OCI-LY1 (cell line): ENCODE measurements at regions not wholly inside any gene's neighbourhood (a gene's known extent, or its start where the extent isn't known, plus 50 kb on each side); places are given as distances from the start of the nearest gene placed in this dataset.
"Not testable (repeated sequence)": the region's sequence is repeated elsewhere in the genome, so short reads cannot be mapped to it uniquely, and the experiment has no call there.

Source experiments
- H2AFZ ChIP-seq: fragments of 200-600 bp; sonication (generic), shearing (Covaris generic); 2 replicates; pipeline ENCODE4 v1.6.0; 2014; ENCODE audit warnings: antibody characterized with exemption, mild to moderate bottlenecking, low read length
- H3F3A ChIP-seq: fragments of 200-600 bp; sonication (generic), shearing (Covaris generic); 2 replicates; pipeline ENCODE4 v1.6.0; 2014; ENCODE audit warnings: mild to moderate bottlenecking, antibody characterized with exemption, low read length, moderate library complexity; ENCODE audit not compliant: insufficient read depth
- H3K27ac ChIP-seq: fragments of 200-600 bp; sonication (generic); 2 replicates; pipeline ENCODE4 v1.5.1; 2014; ENCODE audit warnings: low read length, mixed run types, mild to moderate bottlenecking, low read depth; ENCODE audit not compliant: poor library complexity, severe bottlenecking
- H3K27me3 ChIP-seq: fragments of 200-600 bp; sonication (generic); 2 replicates; pipeline ENCODE4 v1.6.0; 2014; ENCODE audit warnings: antibody characterized with exemption, mild to moderate bottlenecking, low read length, moderate library complexity; ENCODE audit not compliant: insufficient read depth
- H3K36me3 ChIP-seq: fragments of 200-600 bp; sonication (generic); 2 replicates; pipeline ENCODE4 v1.6.1; 2014; ENCODE audit warnings: mild to moderate bottlenecking, antibody characterized with exemption, low read length, moderate library complexity, mixed read lengths; ENCODE audit not compliant: insufficient read depth
- H3K4me1 ChIP-seq: fragments of 200-600 bp; sonication (generic); 2 replicates; pipeline ENCODE4 v1.5.1; 2014; ENCODE audit warnings: mild to moderate bottlenecking, low read length, moderate library complexity; ENCODE audit not compliant: insufficient read depth, severe bottlenecking
- H3K4me2 ChIP-seq: fragments of 200-600 bp; sonication (generic), shearing (Covaris generic); 2 replicates; pipeline ENCODE4 v1.6.1; 2014; ENCODE audit warnings: low read length
- H3K4me3 ChIP-seq: fragments of 200-600 bp; sonication (generic); 2 replicates; pipeline ENCODE4 v1.5.1; 2014; ENCODE audit warnings: low read length, low read depth, mild to moderate bottlenecking, mixed read lengths; ENCODE audit not compliant: poor library complexity, severe bottlenecking
- H3K79me2 ChIP-seq: fragments of 200-600 bp; shearing (Covaris generic); 2 replicates; pipeline ENCODE4 v1.6.1; 2016; ENCODE audit warnings: mixed run types, low read length, mixed read lengths; ENCODE audit not compliant: insufficient read depth
- H3K9ac ChIP-seq: fragments of 200-600 bp; sonication (generic), shearing (Covaris generic); 2 replicates; pipeline ENCODE4 v1.6.1; 2014; ENCODE audit warnings: mild to moderate bottlenecking, low read length, mixed read lengths
- H3K9me2 ChIP-seq: fragments of 200-600 bp; sonication (generic), shearing (Covaris generic); 2 replicates; pipeline ENCODE4 v1.6.1; 2014; ENCODE audit warnings: low read depth, mild to moderate bottlenecking, low read length, mixed read lengths
- H3K9me3 ChIP-seq: fragments of 200-600 bp; shearing (Covaris generic); 2 replicates; pipeline ENCODE4 v1.6.1; 2014; ENCODE audit warnings: low read length, mixed read lengths
- H4K20me1 ChIP-seq: fragments of 200-600 bp; sonication (generic), shearing (Covaris generic); 2 replicates; pipeline ENCODE4 v1.6.0; 2016; ENCODE audit warnings: mild to moderate bottlenecking, low read length; ENCODE audit not compliant: insufficient read depth
- EZH2 ChIP-seq: fragments of 200-600 bp; sonication (generic), shearing (Covaris generic); IDR thresholded peaks from 2 replicates; pipeline ENCODE4 v1.8.0; 2017; ENCODE audit warnings: borderline replicate concordance, mixed run types, mild to moderate bottlenecking, antibody characterized with exemption, low read length, moderate library complexity, mixed read lengths
- TF ChIP-seq, protein P1 (sequence below): fragments of 200-600 bp; sonication (generic), shearing (Covaris generic); IDR thresholded peaks from 2 replicates; pipeline ENCODE4 v1.5.1; 2017; ENCODE audit warnings: mild to moderate bottlenecking, antibody characterized with exemption, low read length, moderate library complexity, mixed read lengths

DNA sequence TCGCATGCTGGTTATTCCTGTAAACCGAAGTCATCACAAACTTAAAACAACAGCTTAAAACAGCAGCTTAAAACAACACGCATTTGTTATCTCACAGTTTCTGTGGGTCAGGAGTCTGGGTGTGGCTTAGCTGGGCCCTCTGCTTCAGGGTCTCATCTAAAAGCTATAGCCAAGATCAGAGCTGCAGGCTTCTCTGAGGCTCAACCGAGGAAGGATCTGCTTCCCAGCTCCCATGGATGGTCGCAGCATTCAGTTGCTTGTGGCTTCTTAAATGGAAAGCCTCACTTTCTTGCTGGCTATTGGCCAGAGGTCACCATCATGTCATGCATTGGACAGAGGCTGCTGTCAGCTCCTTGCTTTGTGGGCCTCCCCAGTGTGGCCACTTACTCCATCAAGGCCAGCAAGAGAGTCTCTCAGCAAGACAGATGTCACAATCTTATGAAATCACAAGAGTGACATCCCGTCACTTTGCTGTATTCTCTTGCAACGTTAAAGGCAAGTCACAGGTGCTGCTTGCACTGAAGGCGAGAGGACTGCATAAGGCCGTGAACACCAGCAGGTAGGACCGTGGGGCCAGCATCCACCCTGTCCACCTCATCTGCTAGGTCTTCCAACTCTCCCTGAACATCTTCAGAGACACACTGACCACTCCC, 117.9 kb upstream of the TNRC6C start:
- TF ChIP-seq EZH2 = no peak
- TF ChIP-seq, protein P1, sequence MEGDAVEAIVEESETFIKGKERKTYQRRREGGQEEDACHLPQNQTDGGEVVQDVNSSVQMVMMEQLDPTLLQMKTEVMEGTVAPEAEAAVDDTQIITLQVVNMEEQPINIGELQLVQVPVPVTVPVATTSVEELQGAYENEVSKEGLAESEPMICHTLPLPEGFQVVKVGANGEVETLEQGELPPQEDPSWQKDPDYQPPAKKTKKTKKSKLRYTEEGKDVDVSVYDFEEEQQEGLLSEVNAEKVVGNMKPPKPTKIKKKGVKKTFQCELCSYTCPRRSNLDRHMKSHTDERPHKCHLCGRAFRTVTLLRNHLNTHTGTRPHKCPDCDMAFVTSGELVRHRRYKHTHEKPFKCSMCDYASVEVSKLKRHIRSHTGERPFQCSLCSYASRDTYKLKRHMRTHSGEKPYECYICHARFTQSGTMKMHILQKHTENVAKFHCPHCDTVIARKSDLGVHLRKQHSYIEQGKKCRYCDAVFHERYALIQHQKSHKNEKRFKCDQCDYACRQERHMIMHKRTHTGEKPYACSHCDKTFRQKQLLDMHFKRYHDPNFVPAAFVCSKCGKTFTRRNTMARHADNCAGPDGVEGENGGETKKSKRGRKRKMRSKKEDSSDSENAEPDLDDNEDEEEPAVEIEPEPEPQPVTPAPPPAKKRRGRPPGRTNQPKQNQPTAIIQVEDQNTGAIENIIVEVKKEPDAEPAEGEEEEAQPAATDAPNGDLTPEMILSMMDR = no peak
- Histone ChIP-seq H3K4me1 (no peaks in the 10 kb centered on the region), H3F3A (no peaks in the 10 kb centered on the region), H3K9me3 (no peaks in the 10 kb centered on the region), H4K20me1 (no peaks in the 10 kb centered on the region), H3K9ac (no peak overlapping the region), H2AFZ (no peak overlapping the region), H3K4me2 (no peak overlapping the region), H3K27ac (no peak overlapping the region), H3K79me2 (no peaks in the 10 kb centered on the region), H3K9me2 (no peaks in the 10 kb centered on the region), H3K36me3 (no peaks in the 10 kb centered on the region), H3K27me3 (peaks cover 5% of the 10 kb centered on the region; the same call in 1 of the 2 replicates), H3K4me3 (no peak overlapping the region)

DNA sequence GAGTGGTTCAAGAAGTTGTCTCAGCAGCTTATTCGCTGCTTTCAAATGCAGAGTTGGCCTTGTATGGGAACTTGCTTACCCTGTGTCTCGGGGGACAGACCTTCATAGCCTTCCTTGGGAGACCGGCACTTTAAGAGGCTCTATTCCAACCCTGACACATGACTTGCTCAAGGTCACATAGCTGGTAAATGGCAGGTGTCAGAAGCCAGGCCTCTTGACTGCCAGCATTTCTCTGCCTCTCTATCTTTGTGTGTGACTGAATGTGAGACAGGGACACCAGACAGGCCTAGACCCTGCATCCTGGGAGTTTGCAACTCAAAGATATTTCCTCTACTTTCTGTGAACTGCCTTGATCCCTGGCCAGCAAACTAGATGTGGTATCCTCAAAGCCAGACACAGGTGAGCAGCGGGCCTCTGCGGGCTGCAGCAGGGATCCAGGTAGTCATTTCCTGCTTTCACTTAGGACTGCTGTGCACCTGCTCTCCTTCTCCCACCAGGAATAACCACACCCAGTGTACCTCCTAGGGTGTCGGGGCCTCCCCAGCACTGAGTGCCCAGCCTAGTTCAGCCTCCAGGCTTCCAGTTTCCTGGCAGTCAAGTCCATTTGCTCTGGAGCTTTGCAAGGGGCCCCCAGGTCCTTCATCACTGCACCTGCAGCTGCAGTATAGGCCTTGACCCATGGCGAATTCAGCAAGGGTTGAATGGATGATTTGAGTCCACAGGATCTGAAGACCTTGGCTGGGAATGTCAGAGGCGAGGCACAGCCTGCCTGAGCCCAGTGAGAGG, 116.6 kb upstream of the TNRC6C start:
- H3K4me1 ChIP-seq = no peaks in the 10 kb centered on the region
- no peaks in the 10 kb centered on the region for H3K36me3 ChIP-seq
- H3K27ac ChIP-seq = no peak overlapping the region
- no peaks in the 10 kb centered on the region for H4K20me1 ChIP-seq
- TF ChIP-seq, protein P1 = no peak
- TF ChIP-seq EZH2 = no peak
- H3K79me2 ChIP-seq = no peaks in the 10 kb centered on the region
- H3K27me3 ChIP-seq = peaks cover 5% of the 10 kb centered on the region; the same call in 1 of the 2 replicates
- H3K9me2 ChIP-seq = no peaks in the 10 kb centered on the region
- no peak overlapping the region for H3K4me3 ChIP-seq
- no peaks in the 10 kb centered on the region for H3K9me3 ChIP-seq
- H3K9ac ChIP-seq = no peak overlapping the region
- no peaks in the 10 kb centered on the region for H3F3A ChIP-seq
- H2AFZ ChIP-seq = no peak overlapping the region
- H3K4me2 ChIP-seq = no peak overlapping the region

DNA sequence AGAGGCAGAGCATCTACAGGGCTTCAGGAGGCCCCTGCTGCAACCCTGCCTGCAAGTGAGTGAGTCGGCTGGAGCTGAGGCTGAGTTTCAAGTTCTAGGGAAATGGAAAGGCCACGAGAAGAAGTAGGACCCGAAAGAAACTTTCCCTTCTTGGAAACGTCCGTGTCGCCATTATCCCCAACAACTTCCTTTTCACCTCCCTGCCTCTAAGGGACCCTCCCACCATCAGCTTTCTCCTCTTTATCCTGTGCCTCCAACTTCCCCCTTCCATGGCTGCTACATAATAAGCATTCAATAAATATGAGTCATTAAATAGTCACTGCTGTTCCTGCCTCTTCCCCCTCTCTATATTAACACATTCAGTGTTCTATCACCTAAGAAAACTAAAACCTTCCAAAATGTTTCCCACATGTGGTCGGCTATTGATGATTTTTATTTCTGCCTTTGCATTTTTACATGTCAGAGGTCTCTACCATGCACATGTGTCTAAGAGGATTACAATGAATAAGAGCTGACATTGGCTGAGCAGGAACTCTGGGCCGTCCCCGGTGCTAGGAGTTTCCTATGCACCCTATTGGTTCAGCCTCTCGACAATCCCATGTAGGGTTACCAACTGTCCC, 115.9 kb upstream of the TNRC6C start:
- no peaks in the 10 kb centered on the region for H4K20me1 ChIP-seq

DNA sequence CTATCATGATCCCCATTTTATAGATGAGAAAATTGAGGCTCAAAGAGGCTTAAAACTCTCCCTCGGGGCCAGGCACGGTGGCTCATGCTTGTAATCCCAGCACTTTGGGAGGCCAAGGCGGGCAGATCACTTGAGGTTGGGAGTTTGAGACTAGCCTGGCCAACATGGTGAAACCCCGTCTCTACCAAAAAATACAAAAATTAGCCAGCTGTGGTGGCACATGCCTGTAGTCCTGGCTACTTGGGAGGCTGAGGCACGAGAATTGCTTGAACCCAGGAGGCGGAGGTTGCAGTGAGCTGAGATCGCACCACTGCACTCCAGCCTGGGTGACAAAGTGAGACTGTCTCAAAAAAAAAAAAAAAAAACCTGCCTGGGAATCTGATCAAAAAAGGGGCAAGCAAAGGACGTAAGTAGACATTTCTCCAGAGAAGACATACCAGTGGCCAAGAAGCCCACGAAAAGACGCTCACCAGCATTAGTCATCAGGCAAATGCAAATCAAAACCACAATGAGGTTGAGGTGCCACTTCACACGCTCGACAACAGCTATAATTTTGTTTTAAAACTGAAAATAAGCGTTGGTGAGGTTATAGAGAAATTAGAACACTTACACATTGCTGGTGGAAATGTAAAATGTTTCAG, 115.1 kb upstream of the TNRC6C start:
- not testable (repeated sequence) for H3K9me2 ChIP-seq, H4K20me1 ChIP-seq, H3K9ac ChIP-seq, H3K4me2 ChIP-seq, H3K27ac ChIP-seq, H3K79me2 ChIP-seq, H2AFZ ChIP-seq, H3K4me1 ChIP-seq, H3K4me3 ChIP-seq, H3K27me3 ChIP-seq, H3K36me3 ChIP-seq, H3F3A ChIP-seq, H3K9me3 ChIP-seq

More for the DNA sequence above, 115.9 kb upstream of the TNRC6C start:
- Histone ChIP-seq H3K4me2 (no peak overlapping the region), H3K9me3 (no peaks in the 10 kb centered on the region), H3F3A (no peaks in the 10 kb centered on the region), H3K4me1 (no peaks in the 10 kb centered on the region), H3K79me2 (no peaks in the 10 kb centered on the region), H3K4me3 (no peak overlapping the region), H3K36me3 (no peaks in the 10 kb centered on the region), H2AFZ (no peak overlapping the region), H3K27ac (no peak overlapping the region), H3K9ac (no peak overlapping the region), H3K9me2 (no peaks in the 10 kb centered on the region), H3K27me3 (peaks cover 5% of the 10 kb centered on the region; the same call in 1 of the 2 replicates)
- no peak for TF ChIP-seq EZH2
- TF ChIP-seq, protein P1 = no peak
